GM21367 (cell line): ENCODE measurements at regions not wholly inside any gene's neighbourhood (a gene's known extent, or its start where the extent isn't known, plus 50 kb on each side); places are given as distances from the start of the nearest gene placed in this dataset.

Experiments
- ATAC-seq: cut with Tn5 transposase; IDR thresholded peaks from one replicate; pipeline ENCODE4 v1.9.1; 2021; ENCODE audit not compliant: unreplicated experiment

GRCh38 chr1:5436808-5437207 lies 555.4 kb downstream of the NPHP4 start:
- no peak for ATAC-seq

GRCh38 chr1:5435414-5435813 lies 556.8 kb downstream of the NPHP4 start:
- ATAC-seq = no peak

GRCh38 chr1:5432436-5432835 lies 559.8 kb downstream of the NPHP4 start:
- no peak for ATAC-seq

- ATAC-seq = no peak
Observed at GRCh38 chr1:5430911-5431697, 561.1 kb downstream of the NPHP4 start.

GRCh38 chr1:5430136-5430535 lies 562.1 kb downstream of the NPHP4 start:
- ATAC-seq = no peak

- ATAC-seq = no peak
Observed at GRCh38 chr1:5428351-5428750, 563.9 kb downstream of the NPHP4 start.

- ATAC-seq = no peak
Observed at GRCh38 chr1:5427026-5427613, 565.1 kb downstream of the NPHP4 start.

GRCh38 chr1:5424802-5425703 lies 567.2 kb downstream of the NPHP4 start:
- ATAC-seq = no peak

- no peak for ATAC-seq
Observed at GRCh38 chr1:5423109-5423508, 569.1 kb downstream of the NPHP4 start.

GRCh38 chr1:5419501-5419900 lies 572.7 kb downstream of the NPHP4 start:
- no peak for ATAC-seq

- no peak for ATAC-seq
Observed at GRCh38 chr1:5416518-5416917, 575.7 kb downstream of the NPHP4 start.

GRCh38 chr1:5415606-5416005 lies 576.6 kb downstream of the NPHP4 start:
- no peak for ATAC-seq

GRCh38 chr1:5410652-5411051 lies 581.6 kb downstream of the NPHP4 start:
- ATAC-seq = no peak

- no peak for ATAC-seq
Observed at GRCh38 chr1:5408401-5408800, 583.8 kb downstream of the NPHP4 start.

- ATAC-seq = no peak
Observed at GRCh38 chr1:5405263-5405662, 587.0 kb downstream of the NPHP4 start.

- ATAC-seq = no peak
Observed at GRCh38 chr1:5404412-5405203, 587.6 kb downstream of the NPHP4 start.

- ATAC-seq = no peak
Observed at GRCh38 chr1:5403935-5404334, 588.3 kb downstream of the NPHP4 start.

- no peak for ATAC-seq
Observed at GRCh38 chr1:5402618-5403017, 589.6 kb downstream of the NPHP4 start.

GRCh38 chr1:5399771-5400170 lies 592.5 kb downstream of the NPHP4 start:
- ATAC-seq = no peak

- no peak for ATAC-seq
Observed at GRCh38 chr1:5396593-5396992, 595.6 kb downstream of the NPHP4 start.

GRCh38 chr1:5394111-5394510 lies 598.1 kb downstream of the NPHP4 start:
- ATAC-seq = no peak
